Sigmoid colon (tissue), 4 donors: ENCODE measurements at regions not wholly inside any gene's neighbourhood (a gene's known extent, or its start where the extent isn't known, plus 50 kb on each side); places are given as distances from the start of the nearest gene placed in this dataset.

Experiments
- EP300 ChIP-seq, 4 donors: sonication (generic); formaldehyde crosslinking; IDR thresholded peaks; one replicate each; pipeline ENCODE4 v1.6.1; 2017; ENCODE audit warnings: antibody characterized with exemption in 4 of 4
- POLR2A ChIP-seq, 2 donors: fragments of 450-650 bp; IDR thresholded peaks; one replicate each; pipeline ENCODE4 v1.6.1; 2016; ENCODE audit warnings: antibody characterized with exemption in 2 of 2, mild to moderate bottlenecking in 2 of 2, moderate library complexity in 2 of 2
- POLR2AphosphoS5 ChIP-seq, 4 donors: sonication (generic); formaldehyde crosslinking; IDR thresholded peaks; one replicate each; pipeline ENCODE4 v1.6.1; 2017; ENCODE audit warnings: antibody characterized with exemption in 4 of 4
- TF ChIP-seq, protein P1 (sequence below), 4 experiments: fragments of 450-650 bp in 3 of 4; fragments of 200-600 bp in 1 of 4; IDR thresholded peaks; one replicate each; pipeline ENCODE4 v1.5.1; 2016 to 2019; ENCODE audit warnings: antibody characterized with exemption in 4 of 4, mild to moderate bottlenecking in 3 of 4, moderate library complexity in 2 of 4

DNA sequence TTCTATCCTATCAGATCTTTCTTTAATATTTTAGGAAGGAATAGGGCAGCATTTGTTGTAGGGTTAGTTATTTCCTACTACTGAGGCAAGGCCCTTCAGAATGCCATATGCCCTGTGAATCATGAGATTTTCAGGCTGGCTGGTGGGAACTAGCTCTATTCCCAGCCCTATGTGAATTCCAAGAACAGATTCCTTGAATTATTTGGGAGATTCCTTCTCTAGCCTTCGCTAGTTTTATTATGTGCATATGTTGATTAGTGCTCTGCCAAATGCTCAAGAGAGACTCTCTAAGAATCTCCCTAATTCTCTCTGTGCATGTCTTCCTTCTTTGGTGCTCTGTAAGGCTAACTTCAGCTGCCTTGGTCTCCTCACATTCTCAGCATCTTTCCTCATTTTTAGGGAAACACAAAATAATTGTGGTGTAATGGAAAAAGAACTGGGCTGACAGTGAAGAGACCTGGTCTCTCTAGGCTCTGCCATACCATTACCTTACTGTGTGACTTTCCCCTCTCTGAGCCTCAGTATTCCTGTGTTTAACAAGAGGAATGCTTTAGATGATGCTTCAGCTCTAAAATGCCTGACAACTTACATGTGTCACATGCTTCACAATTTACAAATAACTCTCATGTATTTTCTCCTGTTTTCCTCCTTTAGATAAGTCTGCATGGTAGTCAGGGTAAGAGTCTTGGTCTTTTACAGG lies 79.7 kb downstream of the VMA21 start:
- TF ChIP-seq, protein P1, sequence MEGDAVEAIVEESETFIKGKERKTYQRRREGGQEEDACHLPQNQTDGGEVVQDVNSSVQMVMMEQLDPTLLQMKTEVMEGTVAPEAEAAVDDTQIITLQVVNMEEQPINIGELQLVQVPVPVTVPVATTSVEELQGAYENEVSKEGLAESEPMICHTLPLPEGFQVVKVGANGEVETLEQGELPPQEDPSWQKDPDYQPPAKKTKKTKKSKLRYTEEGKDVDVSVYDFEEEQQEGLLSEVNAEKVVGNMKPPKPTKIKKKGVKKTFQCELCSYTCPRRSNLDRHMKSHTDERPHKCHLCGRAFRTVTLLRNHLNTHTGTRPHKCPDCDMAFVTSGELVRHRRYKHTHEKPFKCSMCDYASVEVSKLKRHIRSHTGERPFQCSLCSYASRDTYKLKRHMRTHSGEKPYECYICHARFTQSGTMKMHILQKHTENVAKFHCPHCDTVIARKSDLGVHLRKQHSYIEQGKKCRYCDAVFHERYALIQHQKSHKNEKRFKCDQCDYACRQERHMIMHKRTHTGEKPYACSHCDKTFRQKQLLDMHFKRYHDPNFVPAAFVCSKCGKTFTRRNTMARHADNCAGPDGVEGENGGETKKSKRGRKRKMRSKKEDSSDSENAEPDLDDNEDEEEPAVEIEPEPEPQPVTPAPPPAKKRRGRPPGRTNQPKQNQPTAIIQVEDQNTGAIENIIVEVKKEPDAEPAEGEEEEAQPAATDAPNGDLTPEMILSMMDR (IDR thresholded peaks at IDR 0.05): no peak
- TF ChIP-seq POLR2AphosphoS5 (IDR thresholded peaks at IDR 0.05) (no peak), EP300 (IDR thresholded peaks at IDR 0.05) (no peak), POLR2A (IDR thresholded peaks at IDR 0.05) (no peak)
